Hepatic stellate cell (primary cell): ENCODE measurements at regions not wholly inside any gene's neighbourhood (a gene's known extent, or its start where the extent isn't known, plus 50 kb on each side); places are given as distances from the start of the nearest gene placed in this dataset.
"Not testable (repeated sequence)": the region's sequence is repeated elsewhere in the genome, so short reads cannot be mapped to it uniquely, and the experiment has no call there.

ENCODE experiments used
- DNase-seq: peaks from one replicate; pipeline ENCODE4 v3.0.0; 2011; ENCODE audit warnings: low spot score

DNA sequence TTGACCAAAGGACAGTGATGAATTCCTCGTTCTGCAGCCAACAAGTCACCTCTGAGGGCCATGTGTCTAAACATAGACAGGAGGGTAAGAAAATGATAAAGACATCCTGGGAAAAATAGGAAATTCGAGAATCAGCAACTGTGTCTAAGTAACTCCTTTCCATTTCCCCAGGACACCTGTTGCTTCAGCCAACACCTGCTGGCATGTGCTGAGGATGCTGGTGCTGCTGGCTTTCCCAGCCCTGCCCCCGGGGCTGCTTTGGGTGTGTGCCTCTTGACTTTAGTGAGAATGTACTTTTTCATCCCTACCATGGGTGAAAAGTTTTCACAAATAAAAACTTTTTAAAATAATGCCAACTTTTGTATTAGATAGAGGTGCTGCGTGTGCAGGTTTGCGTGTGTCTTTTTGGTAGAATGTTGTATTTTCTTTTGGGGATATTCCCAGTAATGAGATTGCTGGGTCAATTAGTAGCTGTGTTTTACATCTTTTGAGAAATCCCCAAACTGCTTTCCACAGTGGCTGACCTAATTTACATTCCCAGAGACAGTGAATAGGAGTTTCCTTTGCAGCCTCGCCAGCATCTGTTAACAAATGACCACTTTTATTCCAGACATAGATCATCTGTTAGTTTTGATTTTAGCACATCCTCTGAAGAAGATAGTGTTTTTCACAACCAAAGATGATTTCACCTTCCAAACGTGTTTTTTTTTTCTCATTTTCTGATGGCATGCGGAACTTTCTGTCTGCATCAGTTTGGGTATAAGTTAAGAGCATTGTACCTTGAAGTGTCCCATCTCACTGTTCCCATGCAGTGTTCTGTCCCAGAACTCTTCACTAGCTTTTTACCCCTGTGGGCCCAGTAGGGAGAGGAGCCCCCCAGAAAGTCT, 104.2 kb upstream of the ACBD5 start:
- DNase-seq: no peak

GRCh38 chr10:27341001-27341400, 100.4 kb upstream of the ACBD5 start:
- DNase-seq: no peak

DNA sequence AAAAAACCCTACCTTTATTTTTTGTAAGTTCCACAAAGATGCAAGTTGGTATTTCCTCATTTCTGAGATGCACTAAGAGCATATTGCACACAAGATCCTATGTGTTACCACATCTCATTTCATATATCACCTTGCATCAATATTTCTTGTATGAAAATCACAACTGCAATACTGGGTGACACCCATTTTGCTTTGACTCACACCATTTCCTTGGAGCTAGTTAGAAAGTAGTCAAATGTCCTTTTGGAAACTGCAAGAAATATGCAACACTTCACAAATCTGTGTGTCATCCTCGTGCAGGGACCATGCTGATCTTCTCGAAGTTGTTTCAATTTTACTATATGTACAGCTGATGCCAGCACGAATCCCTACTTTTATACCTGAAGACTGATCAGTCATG, 94.6 kb upstream of the ACBD5 start:
- DNase-seq: not testable (repeated sequence)

DNA sequence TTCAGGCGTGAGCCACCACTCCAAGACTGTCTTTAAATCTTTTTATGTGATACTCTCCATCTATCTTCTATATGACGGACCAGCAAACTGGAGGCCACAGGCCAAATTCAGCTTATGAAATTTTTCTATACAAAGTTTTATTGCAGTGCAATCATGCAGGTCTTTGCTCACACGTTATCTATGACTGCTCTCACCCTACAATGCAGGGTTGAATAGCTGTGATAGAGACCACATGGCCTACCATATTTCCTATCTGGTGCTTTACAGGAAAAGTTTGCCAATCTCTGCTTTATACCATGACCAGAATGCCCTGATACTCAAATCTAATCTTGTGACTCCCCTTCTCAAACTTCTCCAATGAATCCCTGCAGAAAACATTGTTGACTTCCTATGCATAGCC, 89.5 kb upstream of the ACBD5 start:
- DNase-seq: no peak

DNA sequence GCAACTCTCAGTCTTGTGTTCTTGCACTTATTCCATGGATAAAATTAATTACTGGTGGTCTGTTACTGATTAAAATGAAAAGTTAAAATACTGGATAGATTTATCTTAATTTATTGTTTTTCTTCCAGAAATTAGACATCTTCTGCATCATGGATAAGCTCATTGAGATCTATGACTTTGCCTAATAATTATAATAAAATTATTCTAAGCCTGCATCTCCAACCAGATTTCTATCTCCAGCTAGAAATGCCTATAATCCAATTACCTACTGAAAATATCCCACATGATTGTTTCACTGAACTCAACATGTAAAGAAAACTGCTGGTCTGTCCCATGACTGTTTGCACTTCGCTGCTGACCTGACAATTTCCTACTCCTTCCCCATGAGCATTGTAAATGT, 88.3 kb upstream of the ACBD5 start:
- no peak for DNase-seq

DNA sequence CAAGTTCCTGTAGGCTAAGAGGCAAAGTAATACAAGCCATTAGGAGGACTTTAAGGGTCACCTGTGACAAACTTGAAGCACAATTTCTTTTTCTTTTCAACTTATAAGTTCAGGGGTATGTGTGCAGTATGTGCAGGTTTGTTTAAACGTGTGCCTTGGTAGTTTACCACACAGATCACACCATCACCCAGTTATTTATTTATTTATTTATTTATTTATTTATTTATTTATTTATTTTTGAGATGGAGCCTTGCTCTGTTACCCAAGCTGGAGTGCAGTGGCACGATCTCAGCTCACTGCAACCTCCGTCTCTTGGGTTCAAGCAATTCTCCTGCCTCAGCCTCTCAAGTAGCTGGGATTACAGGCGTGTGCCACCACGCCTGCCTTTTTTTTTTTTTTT, 86.2 kb upstream of the ACBD5 start:
- DNase-seq: not testable (repeated sequence)

- no peak for DNase-seq
Observed at GRCh38 chr10:27319752-27320431, 79.3 kb upstream of the ACBD5 start.

DNA sequence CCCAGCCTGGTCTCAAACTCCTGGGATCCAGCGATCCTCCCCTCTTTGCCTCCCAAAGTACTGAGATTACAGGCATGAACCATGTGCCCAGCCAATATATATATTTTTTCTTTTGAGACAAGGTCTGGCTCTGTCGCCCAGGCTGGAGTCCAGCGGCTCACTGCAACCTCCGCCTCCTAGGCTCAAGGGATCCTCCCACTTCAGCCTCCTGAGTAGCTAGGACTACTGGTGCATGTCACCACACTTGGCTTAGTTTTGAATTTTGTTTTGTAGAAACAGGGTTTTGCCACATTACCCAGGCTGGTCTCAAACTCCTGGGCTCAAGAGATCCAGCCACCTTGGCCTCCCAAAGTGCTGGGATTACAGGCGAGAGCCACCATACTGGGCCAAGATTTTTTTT, 78.5 kb upstream of the ACBD5 start:
- not testable (repeated sequence) for DNase-seq

- not testable (repeated sequence) for DNase-seq
Observed at GRCh38 chr10:27315082-27315481, 74.5 kb upstream of the ACBD5 start.

DNA sequence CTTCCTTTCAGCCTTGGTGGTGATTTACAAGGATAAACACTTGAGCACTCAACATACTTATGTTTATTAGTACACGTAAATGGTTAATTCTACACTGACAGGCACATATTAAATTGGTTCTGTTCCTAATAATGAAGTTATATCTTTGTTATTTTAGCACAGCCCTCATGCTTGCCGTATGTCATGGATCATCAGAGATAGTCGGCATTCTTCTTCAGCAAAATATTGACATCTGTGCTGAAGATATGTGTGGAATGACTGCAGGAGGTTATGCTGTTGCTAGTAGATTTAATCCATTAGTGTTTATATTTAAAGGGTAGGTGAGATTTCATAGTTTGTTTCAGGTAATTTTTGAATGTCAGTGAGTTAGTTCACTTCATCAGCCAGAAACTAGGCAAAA, 73.0 kb upstream of the ACBD5 start:
- DNase-seq: not testable (repeated sequence)

- DNase-seq: no peak
Observed at GRCh38 chr10:27312854-27313253, 72.3 kb upstream of the ACBD5 start.

- DNase-seq: not testable (repeated sequence)
Observed at GRCh38 chr10:27311809-27312208, 71.2 kb upstream of the ACBD5 start.

- not testable (repeated sequence) for DNase-seq
Observed at GRCh38 chr10:27298522-27298850, 57.9 kb upstream of the ACBD5 start.

- DNase-seq: no peak
Observed at GRCh38 chr10:27297844-27298521, 57.4 kb upstream of the ACBD5 start.

GRCh38 chr10:27296285-27296684, 55.7 kb upstream of the ACBD5 start:
- not testable (repeated sequence) for DNase-seq

DNA sequence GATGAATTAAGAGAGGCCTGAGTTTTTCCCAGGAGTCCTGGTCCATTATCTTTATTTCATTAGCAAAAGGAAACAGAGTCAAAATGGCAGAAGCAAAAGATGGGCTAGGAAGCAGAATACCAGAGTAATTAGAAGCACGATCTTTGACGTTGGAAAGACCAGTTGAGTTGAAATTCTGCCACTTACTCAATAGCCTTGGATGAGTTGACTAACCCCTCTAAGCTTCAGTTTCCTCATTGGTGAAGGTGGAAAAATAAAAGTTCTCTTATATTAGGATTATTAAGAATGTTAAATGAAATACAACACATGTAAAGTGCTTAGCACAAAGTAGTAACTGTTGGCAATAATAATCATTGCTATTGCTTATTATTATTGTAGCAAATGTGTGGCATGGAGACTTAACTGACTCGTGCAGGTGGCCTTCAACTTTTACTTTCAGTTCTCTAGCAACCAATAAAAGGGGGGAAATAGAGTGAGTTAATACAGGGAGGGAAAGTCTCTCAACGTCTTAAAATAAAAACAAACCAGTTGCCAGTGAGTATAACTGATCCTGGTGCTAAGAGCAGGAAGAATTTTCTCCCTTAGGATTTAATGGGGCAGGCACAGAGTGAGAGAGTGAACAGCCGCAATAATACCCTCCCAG, 50.8 kb upstream of the ACBD5 start:
- DNase-seq: not testable (repeated sequence)
